Activated CD4-positive, alpha-beta T cell treated with anti-CD3 and anti-CD28 coated beads, Interleukin-10, Interleukin-2, amounts not matched to agents 100 ng/mL and 50 ng/mL, durations not matched to agents 16 hours and 8 hours (primary cell): ENCODE measurements at regions not wholly inside any gene's neighbourhood (a gene's known extent, or its start where the extent isn't known, plus 50 kb on each side); places are given as distances from the start of the nearest gene placed in this dataset.

Source experiments
- DNase-seq: peaks from one replicate; pipeline ENCODE4 v3.0.0-alpha.2; 2020

DNA sequence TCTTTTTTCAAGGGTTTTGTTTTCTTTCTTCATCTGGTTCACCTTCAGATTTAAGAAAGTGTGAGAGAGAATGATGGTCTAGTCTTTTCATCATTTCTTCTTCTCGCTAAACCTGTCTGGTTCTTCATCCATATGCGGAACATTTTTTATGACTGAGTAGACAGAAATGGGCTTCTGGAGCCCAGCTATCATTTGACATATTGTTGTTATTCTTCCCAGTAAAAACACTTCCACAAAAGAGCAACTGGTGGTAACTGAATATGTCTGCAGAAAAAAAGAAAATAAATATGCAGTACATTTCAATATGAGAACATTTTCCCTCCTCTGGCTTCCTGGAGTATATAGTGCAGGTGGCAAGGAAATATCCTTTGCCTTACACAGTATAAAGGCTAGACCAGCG is 209.5 kb downstream of the JCAD start:
- no peak for DNase-seq

DNA sequence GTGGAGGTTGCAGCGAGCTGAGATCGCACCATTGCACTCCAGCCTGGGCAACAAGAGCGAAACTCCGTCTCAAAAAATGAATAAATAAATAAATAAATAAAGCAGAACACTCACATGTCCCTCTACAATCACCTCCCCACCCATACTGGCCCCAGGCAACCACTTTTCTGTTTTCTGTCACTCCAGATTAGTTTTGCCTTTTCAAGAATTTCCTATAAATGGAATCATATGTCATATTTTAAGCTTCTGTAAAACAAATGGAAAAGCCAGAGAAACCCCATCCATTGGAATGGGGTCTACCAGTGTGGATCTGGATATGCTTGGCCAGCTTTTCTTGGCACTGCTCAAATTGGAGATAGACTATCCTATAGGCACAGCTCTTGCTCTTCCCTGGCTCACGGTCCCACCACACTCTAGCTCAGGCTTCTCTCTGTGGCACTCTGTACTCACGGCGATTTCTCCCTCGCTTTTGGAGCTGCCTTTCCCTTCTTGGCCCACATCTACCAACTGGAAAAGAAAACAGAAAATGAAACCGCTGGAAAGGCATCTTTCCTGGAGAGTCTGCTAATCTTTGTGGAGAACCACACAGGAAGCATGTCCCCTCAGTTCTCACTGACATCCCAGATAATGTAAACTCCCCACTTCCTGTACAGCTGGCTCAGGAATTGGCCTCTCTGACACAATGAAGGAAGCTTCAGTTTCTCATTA is 210.1 kb downstream of the JCAD start:
- no peak for DNase-seq

GRCh38 chr10:29846881-29847280 is 212.1 kb upstream of the SVIL start:
- no peak for DNase-seq

GRCh38 chr10:29845166-29845565 is 210.4 kb upstream of the SVIL start:
- DNase-seq = no peak

- DNase-seq = no peak
Measured at GRCh38 chr10:29843143-29843542, 208.4 kb upstream of the SVIL start.

- DNase-seq = no peak
Measured at GRCh38 chr10:29841724-29842649, 207.2 kb upstream of the SVIL start.

- DNase-seq = no peak
Measured at GRCh38 chr10:29840516-29841276, 205.9 kb upstream of the SVIL start.

DNA sequence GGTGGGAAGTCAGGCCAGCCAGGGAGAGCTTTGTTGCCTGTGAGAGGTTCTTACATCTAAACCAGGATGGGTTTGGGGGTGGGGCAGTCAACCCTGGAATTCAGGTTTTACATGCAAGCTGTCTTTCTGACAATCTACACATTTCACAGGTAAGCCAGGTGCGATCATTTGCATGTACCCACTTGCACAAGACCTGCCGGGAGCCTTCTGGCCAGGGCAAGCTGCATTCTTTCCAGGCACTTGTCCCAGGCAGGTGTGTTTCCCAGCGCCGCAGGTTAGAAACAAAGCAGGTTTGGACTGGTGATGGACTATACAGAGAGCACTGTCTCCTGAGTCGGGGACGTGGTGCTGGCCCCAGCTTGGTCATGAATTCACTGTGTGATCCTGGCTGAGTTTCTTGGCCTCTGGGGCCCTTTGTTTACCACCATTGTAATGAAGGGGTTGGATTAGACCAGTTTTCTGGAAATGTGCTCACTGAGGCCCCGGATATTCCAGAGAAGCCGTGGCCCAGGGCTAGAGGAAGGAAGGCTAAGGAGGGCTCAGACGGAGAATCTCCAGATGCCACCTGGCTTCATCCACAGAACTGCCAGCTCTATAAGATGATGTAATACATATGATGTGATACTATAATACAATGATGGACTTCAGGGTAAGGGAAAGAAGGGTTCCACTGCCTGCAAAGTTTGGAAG is 205.2 kb upstream of the SVIL start:
- no peak for DNase-seq

GRCh38 chr10:29838539-29838938 is 203.8 kb upstream of the SVIL start:
- no peak for DNase-seq

GRCh38 chr10:29837586-29837985 is 202.8 kb upstream of the SVIL start:
- DNase-seq = no peak

DNA sequence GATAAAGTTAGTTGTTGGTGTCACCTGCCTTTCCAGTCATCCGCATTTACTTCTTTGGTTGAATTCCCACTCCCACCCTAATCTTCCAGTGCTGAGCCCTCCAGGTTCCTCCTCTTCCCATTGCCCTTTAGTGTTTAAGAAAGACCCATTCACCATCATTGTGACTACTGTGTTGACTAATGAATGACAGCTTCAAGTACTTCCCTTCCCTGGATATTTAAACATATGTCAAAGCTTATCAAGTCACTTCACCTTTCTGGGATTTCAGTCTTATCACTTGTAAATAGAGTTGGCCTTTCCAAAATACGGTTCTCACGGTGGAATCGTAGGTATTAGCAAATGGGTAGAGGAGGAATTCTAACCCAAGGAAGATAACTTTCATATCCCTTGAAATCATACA is 201.6 kb upstream of the SVIL start:
- DNase-seq = no peak

DNA sequence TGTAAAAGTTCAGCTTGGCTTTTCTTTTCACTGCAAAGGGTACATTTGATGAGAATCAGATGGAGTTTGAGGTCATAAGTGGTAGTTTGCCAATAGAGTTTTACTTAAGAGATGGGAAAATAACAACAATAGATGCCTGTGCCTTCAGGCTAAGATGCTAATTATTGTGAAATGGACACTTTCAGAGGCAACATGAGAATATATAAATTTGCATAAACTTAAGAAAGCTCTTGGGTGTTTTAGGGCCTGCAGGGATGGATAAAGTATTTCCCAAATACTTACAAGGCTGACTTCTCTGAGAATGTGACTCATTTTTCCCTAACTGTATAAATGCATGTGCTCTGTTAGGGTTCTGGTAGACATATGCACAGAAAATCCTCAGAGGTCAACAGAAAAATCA is 200.3 kb upstream of the SVIL start:
- no peak for DNase-seq

GRCh38 chr10:29830531-29831512 is 196.1 kb upstream of the SVIL start:
- no peak for DNase-seq

GRCh38 chr10:29829776-29830175 is 195.0 kb upstream of the SVIL start:
- DNase-seq = no peak

- no peak for DNase-seq
Measured at GRCh38 chr10:29828956-29829355, 194.2 kb upstream of the SVIL start.

GRCh38 chr10:29828440-29828894 is 193.7 kb upstream of the SVIL start:
- DNase-seq = no peak

DNA sequence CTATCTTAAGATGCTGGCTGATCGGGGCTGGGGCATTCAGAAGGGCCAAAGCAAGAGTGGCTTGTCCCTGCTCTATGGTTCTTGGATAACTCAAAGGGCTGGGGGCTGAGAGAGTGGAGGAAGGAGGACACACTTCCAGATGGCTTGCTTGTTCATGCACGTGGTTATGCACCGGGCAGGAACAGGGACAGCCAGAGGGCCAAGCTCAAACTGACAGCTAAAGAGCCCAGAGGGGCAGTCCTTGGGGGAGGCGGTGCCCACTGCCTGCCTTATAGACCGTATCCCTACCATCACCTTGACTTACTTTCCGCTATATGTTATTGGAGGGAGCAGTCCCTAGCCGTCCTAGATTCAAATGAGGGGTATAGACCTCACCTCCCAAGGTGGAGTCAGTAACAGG is 192.7 kb upstream of the SVIL start:
- no peak for DNase-seq

DNA sequence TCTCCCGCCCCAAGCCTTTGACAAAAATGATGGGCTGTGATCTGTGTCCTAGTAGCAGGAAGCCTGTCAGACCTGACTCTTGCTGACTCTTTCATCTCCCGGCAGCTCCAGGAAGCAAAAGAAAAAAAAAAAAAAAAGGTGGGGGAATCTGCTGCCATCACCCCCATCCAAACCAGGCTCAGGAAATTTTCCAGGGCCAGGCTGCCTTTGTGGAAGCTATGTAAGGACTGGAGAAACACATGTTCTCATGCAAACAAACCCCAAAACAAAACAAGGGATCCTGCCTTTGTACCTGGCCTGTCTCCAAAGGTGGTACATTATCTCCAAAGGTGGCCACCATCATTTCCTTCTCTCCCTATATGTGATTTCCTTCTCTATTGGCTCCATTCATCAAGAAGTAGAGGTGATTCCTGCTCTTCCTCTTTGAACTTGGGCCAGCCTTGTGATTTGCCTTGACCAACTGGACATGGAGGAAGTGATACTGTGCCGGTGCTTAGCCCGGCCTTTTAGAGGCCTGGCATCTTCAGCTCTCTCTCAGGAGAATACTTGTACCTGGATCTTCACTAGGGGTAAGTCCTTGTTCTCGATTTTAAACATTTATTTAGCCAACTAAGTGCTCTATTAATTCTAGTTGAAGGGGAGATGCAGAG is 192.2 kb upstream of the SVIL start:
- no peak for DNase-seq

GRCh38 chr10:29826221-29826620 is 191.4 kb upstream of the SVIL start:
- no peak for DNase-seq

DNA sequence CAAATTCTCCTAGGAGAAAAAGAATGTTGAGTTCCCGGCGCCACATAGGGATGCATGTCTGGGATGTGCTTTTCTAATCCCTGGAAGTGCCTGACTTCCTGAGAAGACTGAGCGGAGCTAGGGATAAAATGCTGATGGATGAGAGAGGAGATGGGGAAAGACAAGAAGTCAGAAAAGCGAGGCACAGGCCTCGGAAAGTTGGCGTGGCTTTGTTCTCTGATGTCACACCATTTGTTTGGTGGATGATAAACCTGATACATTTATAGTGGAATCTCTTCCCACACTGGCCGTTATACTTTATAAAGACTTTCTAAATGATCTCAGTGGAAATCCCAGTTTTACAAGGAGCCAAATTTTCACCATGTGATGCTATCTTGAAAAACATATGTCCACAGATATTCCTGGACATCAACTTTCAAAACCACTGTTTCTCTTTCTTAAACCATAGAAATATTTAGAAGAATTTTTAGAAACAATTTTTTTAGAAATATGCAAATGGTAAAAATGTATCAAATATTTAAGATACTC is 188.8 kb upstream of the SVIL start:
- no peak for DNase-seq
